Stimulated activated CD4-positive, alpha-beta T cell treated with anti-CD3 and anti-CD28 coated beads, Interleukin-1b, Interleukin-23, amount 100 ng/mL, for 24 hours (primary cell): ENCODE measurements at regions not wholly inside any gene's neighbourhood (a gene's known extent, or its start where the extent isn't known, plus 50 kb on each side); places are given as distances from the start of the nearest gene placed in this dataset.

Source experiments
- DNase-seq, 4 experiments: peaks; one replicate each; pipeline ENCODE4 v3.0.0-alpha.2; 2020; ENCODE audit warnings: low read depth in 4 of 4, low spot score in 1 of 4

DNA sequence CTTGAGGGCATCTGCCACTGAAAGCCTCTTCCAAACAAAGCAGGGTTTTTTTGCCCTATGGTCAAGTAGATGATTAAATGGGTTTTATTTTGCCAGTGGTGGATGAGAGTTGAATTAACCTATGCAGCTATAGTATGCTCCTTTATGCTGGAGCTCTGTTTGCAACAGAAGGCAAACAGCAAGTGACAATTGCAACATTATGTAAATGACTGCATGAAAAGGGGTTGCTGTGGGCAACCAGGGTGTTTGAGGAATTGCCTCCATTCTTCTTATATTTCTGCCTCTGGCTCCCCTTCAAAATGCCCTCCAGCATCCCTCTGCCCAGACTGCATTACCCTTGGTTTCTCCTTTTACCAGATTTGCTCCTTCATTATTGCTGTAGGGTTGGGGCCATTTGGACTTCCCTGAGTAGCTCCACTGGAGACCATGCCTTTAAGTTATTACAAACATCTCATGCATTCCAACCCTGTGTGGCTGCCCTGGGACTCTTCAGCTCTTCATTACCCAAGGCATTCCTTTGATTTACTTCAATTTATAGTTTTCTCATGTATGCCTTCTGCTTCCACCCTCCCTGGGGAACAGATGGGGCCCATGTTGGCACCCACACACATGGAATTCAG, 398.4 kb downstream of the PRDM2 start:
- DNase-seq, result no peak

DNA sequence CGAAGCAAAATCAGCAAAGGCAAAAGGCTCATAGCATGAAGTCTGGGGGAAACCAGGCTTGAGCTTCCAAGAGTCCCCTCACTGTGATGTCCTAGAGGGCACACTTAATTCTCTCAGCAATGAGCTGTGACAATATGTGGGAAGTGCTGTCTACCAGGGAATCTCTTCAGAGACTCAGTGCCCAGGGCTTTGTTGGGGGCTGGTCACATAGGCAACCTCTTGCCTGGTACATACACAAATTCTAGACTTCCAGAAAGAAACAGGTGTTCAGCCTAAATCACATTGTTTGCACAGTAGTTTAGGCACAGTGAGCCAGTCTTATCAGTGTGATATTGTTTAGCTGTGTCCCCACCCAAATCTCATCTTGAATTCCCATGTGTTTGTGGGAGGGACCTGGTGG, 400.5 kb downstream of the PRDM2 start:
- DNase-seq, result no peak

DNA sequence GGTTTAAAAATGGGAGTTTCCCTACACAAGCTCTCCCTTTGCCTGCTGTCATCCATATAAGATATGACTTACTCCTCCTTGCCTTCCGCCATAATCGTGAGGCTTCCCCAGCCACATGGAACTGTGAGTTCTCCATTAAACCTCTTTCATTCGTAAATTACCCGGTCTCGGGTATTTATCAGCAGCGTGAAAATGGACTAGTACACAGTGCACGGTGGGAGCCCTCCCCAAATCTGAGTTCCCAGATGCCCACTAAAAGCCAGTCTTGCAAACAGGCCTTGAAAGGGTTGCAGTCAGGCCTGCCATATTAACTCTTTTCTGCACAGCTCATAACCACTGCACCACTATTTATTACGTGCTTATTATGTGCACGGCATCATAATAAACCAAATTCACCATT, 400.9 kb downstream of the PRDM2 start:
- no peak for DNase-seq

DNA sequence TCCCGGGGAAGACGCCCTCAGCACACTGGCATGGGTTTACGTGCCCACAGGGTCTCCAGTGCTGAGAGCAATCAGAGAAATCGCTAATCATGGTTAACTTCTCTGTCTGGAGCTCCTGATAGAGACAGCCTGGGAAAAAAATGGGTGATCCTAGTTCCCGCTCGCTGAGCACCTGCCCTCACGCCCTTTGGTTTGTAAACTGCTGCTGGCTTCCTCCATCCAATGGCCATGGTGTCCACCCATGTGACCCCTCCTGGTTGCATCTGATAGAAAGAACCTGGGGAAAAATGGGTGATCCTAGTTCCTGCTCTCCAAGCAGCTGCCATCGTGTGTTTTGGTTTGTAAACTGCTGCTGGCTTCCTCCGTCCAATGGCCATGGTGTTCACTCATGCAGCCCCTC, 402.2 kb downstream of the PRDM2 start:
- DNase-seq, result no peak

DNA sequence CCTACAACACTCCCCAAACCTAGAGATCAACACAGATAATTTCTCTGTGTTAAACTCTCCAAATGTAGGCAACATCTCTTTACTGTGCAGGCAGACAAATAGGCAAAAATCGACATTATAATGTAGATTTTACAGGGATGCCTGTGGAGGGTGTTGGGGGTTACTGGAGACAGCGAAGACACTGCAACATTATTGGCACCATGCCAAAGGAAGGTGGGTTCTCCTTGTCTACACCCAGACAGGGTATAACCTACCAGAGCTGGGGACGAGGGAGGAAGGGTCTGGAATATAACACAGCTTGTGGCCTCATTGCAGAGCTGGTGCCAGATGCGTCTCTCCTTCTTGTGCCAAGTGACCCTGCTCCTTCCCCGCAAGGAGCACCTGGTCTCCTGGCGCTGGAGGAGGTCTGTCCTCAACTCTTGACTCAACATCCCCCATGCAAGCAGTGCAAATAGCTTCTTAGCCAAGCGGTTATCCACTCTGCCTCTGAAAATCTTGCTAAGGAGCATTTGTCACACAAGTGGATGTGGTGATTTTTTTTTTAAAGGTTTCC, 404.0 kb downstream of the PRDM2 start:
- no peak for DNase-seq

DNA sequence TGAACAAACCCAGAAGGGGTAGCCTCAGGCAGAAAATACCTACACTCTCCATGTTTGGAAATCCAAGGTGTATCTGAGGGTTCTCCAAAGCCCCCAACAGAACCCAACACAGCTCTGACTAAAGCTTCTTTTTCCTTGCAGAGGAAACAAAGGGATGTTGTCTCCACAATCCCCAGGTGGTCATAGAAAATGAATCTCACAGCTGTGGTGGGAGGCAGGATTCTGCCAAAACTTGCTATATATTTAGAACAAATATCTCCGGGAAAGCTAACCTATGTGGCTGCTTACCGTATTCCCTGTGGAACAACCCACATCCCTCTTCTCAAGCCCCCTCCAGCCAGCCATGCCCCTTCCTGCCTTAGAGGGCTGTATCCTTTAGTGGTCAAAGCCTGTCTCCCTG, 406.1 kb downstream of the PRDM2 start:
- DNase-seq, result no peak

DNA sequence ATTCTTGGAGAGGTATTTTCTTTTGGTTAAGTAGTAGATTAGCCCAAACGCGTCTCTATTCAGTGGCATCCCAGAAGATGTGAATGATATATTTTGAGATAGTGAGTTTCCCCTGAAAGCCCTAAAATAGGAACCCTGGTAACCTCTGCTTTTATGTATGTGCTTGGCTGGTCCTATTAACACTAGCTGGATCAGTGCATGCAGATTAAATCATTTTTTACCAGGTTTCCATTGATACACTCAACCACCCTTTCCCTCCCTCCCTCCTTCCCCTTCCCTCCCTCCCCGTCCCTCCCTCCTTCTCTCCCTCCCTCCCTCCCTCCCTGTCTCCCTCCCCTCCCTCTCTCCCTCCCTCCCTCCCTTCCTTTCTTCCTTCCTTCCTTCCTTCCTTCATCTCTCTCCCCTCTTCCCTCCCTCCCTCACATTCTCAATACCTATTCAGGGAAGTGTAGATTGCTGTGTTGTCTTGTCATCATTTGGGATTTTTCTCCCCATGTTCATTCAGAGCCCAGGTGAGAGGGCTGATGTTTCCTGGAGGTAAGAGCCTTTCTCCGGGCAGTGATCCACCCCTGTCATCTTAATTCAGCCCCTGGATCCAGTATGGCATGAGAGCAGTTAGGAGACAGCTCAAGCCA, 406.8 kb downstream of the PRDM2 start:
- no peak for DNase-seq

DNA sequence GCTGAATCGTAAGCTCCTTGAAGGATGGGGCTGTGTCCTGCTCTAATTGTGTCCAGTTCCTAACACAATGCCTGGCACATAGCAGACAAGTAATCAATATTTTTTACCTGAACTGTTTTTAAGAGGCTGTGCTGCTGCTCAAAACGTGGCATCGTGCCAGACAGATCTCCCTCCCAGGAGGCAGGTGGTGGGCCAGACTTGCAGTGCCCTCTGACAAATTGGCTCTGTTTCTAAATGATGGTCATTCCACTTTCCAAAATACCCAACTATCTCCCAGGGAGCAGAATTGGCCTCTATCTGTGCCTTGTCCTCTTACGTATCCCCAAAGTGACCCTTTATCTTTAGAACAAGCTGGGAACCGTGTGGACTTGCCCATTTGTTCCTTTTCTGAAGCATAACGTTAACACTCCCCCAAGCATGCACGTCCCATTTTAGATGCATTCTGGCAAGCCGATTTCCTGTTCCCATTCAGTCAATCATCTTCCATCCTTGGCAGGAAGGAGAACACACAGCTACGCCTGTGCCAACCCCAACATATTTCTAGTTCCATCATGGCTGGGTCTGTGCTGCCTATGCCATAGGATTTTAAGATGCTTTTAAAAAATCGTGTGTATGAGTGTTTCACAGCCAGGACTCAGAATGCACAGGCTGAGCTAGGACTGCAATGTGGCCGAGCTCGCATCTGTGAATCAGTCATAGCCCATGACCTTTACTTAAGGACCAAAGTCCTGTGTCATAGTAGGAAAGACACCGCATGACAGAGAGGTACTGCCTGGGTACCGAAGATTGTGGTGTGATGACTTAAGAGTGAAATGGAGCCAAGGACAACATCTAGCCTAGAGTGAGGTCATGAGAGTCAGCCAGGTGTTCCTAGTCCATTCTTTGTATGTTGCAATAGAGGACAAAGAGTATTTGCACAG, 408.6 kb downstream of the PRDM2 start:
- no peak for DNase-seq

DNA sequence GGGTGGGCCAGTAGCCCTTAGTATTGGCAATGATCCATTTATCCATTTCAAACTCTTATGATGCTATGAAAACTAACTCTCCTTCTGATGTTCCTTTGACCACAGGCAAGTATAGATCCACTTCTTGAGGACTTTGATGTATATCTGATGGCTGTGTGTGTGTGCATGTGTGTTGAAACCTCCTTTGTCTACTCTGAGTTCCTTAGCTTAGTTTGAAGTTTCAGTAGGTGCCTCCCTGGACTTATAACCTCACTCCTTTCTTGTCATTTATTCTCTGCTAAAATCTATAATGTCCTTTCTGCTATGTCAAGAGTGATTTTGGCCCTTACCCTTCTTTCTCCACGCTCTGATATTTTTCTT, 409.3 kb downstream of the PRDM2 start:
- no peak for DNase-seq

DNA sequence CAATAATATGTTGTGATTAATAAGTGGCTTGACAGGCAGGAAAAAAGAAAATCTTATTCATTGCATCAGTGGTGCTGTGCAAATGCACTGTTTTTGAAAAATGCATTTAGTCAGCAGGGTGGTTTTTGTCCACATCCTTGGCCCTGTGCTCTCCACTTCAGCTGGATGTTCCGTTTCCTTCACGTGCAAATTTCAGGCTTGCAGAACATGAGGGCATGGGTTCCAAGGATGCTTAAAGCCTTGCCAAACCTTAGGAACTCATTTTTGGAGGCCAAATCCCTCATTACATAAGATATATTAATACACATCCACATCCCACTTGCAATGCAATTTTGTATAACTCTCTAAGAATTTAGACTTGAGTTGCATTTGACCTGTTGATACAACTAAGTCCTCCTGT, 410.1 kb downstream of the PRDM2 start:
- DNase-seq, result no peak

DNA sequence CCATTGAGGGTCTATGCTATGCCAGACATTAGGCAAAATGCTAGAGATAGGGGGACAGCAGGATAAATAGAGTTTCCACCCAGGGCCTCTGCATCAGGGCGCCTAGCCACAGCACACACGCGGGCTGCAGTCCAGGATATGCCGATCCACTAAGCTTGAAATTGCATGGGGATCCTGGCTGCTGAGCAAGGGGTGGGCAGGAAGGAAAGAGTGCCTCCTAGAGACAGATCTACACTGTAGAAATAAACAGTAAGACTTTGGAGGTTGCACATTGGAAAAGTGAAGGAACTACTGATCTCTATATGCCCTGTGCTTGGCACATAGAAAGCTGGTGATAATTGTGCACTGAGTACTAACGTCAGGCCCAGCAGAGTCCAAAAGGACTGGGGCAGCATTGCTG, 411.1 kb downstream of the PRDM2 start:
- no peak for DNase-seq

DNA sequence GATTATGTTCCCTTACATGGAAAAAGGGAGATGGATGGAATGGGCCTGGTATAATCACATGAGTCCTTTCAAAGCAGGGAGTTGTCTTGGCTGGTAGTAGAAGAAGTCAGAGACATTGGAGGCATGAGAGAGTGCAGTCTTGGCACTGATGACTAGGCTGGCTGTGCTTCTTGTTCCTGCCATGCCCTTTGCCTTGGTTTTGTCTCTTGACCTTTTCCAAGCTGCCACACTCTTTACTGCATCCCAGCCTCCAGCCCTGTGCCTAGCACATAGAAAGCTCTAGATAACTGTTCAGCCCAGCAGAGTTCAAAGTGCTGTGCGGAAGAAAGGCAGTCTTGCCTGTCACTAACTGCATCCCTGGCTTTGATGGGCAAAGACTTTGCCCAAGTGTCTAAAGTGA, 412.6 kb downstream of the PRDM2 start:
- DNase-seq, result no peak

DNA sequence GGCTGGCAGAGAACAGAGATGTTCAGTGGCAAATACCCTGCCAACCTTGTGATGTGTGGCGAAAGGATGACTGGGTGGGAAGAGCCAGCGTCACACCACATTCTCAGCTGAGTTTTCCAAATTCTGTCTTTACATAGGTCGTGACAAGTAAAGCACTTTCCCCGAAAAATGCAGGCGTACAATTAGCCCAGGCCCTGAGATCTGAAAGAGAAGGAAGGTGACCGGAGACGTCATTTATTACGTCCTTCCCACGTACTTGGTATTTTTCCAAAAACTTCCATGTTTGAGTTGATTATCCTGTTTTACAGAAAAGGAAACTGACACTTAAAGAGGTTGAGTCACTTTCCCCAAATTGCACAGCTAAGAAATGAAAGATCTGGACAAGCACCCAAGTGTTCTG, 413.3 kb downstream of the PRDM2 start:
- no peak for DNase-seq

DNA sequence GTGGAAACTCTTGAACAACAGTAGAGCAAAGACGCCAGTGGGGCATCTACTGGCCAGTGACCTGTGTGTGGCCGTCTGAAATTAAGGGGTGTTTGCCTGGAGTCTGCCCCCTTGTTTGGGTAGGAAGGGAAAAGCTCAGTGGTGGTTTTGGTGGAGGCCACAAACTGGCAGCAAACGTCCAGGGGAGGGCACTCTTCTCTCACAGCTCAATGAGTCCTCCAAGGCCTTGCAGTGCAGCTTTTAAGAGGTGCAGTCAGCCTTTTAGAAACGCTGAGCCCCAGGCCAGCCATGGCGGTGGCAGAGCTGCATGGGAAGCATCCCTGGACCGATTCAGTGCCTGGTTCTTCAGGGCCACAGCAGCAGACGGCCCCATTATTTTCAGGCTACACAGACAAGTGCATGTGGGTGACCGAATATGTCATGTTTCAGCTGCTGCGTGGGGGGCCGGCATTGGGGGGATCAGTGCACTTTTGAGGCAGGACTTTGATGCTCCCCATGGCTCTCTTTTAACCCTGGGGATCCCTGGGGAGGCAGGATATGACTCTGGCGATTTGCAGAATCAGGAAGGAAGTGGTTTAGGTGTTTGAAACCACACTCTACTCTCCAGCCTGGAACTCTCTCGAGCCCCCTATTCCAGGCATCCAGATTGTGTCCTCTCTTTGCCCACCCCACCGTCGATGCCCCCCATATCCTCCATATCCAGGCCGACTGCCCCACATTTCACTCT, 414.0 kb downstream of the PRDM2 start:
- no peak for DNase-seq

DNA sequence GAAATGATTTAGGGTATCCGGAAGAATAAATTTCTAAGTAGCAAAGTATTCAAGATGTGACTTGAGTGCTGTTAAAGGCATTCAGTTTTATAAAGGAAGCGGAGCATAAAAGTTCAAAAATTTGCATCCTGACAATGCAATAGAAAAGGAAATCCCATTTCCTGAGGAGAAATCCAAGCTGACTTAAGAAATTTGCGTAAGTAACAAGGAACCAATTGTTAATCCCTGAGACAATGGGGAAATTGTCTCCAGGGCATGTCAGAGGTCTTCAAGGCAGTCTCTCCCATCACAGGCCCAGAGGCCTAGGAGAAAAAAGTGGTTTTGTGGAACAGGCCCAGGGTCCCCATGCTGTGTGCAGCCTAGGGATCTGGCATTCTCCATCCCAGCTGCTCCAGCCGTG, 416.0 kb downstream of the PRDM2 start:
- DNase-seq, result no peak

DNA sequence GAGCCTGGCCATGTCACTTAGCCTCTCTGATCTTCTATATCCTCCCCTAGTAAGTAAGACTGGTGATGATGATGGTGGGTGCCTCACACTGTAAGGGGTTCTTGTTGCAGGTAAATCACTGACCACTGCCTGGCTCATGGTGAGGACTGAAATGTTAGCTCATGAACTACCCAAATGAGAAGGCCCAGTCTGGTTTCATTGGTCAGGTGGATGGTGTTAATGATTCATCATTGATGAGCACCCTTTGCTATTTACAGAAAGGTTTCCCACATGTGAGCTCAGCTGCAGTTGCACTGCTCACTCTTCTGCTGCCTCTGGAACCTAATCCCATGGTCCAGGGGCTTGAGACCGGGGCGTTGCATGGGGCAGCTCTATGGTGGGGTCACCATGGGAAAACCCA, 417.7 kb downstream of the PRDM2 start:
- DNase-seq, result no peak

DNA sequence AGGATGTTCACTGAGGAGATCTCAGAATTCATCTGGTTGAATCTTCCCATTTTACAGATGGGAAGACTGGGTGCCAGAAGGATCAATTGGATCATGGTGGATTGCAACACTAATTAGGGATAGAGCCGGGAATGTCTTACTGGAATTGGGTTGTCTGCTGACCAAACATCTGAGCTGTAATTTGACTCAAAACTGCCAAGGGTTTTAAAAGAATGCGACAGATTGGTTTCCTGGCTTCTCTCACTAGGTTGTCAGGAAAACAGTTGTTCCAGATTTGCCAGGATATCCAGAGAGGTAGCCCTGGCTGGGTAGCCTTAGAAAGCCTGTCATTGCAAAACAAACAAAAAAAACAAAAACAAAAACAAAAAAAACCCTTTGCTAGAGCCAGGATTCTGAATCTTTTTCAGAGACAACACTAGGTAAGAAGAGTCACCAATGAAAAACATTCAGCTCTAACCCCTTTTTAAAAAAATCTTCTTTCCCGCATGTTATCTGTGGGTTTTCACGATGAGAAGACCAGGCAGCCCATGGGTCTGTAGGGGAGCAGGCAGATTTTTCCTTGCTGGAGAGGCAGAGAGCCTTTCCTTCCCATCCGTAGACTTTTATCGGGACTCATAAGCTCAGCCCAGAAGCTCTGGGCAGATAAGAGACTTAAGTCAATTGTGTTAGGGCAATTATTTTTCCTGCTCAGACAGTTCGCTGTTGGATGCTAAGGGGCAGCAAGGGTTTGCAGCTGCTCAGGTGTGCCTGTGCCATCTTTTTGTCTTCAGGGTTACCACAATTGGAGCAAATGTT, 418.9 kb downstream of the PRDM2 start:
- DNase-seq, result no peak

DNA sequence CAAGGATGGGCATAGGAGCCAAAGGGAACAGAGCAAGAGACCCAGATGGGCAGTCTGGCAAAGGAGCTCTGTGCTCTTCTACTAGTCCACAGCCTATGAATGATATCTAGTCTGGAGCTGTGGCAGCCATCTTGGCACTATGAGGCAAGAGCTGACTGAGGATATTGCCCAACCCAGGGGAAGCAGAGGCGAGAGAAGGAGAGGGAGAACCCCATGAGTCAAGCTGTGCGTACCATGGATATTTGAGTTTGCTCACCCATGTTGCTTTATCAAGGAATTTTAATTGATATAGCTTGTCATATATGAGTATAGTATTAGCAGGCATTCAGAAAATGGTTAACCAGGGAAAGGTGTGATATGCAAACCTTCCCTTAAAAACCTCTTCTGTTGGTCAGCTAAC, 420.9 kb downstream of the PRDM2 start:
- DNase-seq, result no peak

DNA sequence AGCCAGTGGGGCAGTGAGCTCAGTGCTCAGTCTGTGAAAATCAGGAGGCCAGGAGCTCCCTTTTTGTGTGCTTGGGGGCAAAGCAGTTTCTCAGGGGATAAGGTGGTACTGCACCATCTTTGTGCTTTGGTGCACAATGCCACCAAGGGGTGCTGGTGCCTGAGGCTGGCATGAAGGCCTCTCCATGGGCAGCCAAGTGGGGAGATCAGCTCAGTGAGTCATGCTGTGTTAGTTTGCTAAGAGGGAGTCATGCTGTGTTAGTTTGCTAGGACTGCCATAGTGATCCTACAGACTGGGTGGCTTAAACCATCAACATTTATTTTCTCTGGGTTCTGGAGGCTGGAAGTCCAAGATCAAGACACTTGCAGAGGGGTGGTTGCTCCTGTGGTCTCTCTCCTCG, 428.1 kb downstream of the PRDM2 start:
- no peak for DNase-seq

DNA sequence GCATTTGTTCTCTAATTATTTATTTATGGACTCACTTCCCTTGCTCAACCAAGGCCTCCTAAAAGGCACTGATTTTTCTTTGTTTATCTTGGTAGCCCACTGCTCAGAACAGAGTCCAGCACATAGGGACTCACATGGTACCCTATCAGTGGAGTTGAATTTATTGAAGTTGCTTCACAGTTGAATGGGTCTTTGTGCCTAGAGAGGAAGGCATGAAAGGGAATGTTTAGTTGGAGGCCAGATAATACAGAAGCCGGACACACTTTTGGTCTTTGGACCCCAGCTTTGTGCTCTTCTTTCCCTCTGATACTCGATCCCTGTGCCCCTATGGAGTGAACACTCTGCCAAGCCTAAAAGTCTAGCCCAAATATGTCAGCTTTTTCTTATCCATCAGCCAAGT, 429.0 kb downstream of the PRDM2 start:
- DNase-seq, result no peak

DNA sequence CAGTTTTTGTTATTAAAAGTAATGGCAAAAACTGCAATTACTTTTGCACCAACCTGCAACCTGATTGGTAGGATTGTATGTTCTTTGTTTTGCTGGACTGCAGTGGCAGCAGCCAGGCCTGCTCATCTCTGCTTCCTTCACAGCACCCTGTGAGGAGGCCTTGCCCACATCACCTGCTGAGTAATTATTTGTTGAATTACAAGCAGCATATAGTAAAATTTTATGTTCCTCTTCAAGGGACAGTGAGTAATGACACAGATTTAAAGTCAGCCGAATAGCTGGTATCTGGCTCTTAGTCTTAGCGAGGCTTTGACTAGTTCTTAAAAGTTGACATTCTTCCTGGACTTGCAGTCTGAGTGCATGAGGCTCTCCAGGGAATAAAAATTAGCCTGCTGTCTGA, 435.1 kb downstream of the PRDM2 start:
- no peak for DNase-seq
